ENCODE measurements at regions not wholly inside any gene's neighbourhood (a gene's known extent, or its start where the extent isn't known, plus 50 kb on each side); places are given as distances from the start of the nearest gene placed in this dataset.

DNA sequence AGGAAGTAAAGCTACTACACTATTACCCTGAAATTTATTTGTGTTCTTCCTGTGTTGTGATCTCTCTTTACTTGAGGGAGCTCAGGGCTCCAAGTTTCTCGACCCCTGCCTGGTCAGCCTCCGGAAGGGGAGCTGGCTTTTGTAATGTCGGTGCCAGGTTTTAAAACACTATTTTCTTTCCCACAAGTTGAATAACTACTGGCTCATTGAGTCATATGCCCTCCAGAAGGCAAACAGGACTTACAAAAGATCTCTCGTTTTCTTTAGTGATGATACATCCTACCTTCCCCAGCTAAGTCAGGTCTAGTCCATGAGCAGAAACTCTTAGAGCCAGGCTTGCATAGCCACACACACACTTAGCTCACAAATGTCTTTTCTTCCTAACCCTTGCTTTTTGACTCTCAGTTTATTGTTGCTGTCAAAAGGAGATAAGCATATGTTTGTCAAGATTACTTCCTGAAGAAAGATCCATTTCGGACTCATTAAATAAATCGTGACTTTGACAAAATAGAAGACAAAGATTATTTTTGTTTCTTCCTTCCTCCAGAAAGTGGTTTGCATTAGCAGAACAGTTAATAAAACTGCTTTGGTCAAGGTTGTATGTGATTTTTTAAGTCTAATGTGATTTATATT is 209.8 kb upstream of the FLRT2 start:
- TF ChIP-seq EZH2 (IDR thresholded peaks at IDR 0.05): no peak
- no peak for TF ChIP-seq POLR2AphosphoS5 (IDR thresholded peaks at IDR 0.05; ENCODE audit: borderline replicate concordance, low read depth, low read length)
